Muscle layer of duodenum (tissue), 2 donors: ENCODE measurements at regions not wholly inside any gene's neighbourhood (a gene's known extent, or its start where the extent isn't known, plus 50 kb on each side); places are given as distances from the start of the nearest gene placed in this dataset.

ENCODE experiments used
- H3K27ac ChIP-seq: one replicate; pipeline ENCODE4 v1.7.0; 2013; ENCODE audit warnings: mild to moderate bottlenecking, low read length
- H3K27me3 ChIP-seq: one replicate; pipeline ENCODE4 v1.7.0; 2013; ENCODE audit warnings: low read depth, mild to moderate bottlenecking, control low read depth, low read length
- H3K36me3 ChIP-seq, 2 donors: one replicate each; pipeline ENCODE4 v1.7.0; 2013; ENCODE audit warnings: low read length in 2 of 2, control low read depth in 1 of 2, mild to moderate bottlenecking in 1 of 2; ENCODE audit not compliant: insufficient read depth in 2 of 2, control insufficient read depth in 1 of 2
- H3K4me1 ChIP-seq, 2 donors: one replicate each; pipeline ENCODE4 v1.7.0; 2013; ENCODE audit warnings: low read length in 2 of 2, mild to moderate bottlenecking in 2 of 2, control low read depth in 1 of 2, moderate library complexity in 1 of 2; ENCODE audit not compliant: insufficient read depth in 2 of 2, control insufficient read depth in 1 of 2
- H3K4me3 ChIP-seq, 2 donors: one replicate each; pipeline ENCODE4 v1.7.0; 2013; ENCODE audit warnings: low read length in 2 of 2, low read depth in 1 of 2, mild to moderate bottlenecking in 1 of 2
- H3K9me3 ChIP-seq, 2 donors: one replicate each; pipeline ENCODE4 v1.7.0; 2013; ENCODE audit warnings: low read length in 2 of 2, control low read depth in 1 of 2, mild to moderate bottlenecking in 1 of 2; ENCODE audit not compliant: control insufficient read depth in 1 of 2
- donor health status: healthy.

DNA sequence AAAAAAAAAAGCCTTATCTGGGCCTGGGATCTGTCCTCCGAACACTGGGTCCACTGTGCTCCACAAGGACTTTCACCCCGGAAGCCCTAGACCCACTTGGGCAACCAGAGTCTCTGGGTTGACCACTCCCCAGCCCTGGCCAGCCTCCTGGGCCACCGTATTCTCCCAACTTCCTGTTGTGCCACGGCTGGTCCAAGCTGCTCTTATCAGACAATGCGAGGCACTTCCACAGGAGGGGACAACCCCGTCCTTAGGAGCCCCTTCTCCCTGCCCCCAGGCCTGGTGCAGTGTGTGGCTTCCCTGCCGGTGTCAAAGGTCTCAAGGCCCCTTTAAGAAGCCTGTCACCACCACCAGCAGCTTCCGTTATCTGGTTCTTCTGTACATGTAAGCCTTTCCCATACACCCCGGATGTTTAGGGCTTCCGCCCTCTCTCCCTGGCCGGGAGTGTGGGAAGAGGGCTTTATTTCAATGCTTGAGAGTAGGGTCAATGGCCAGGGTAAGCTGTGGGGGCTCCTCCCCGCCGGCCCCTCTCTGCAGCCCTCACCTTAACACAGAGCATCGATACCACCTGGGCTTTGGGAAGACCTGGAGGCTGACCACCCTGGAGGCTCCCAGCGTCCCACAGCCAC, 313.0 kb downstream of the SEC14L1 start:
- Histone ChIP-seq H3K9me3 (no peaks in the 10 kb centered on the region), H3K4me1 (peaks cover 35 to 50% of the 10 kb centered on the region in 2 donors), H3K27me3 (no peaks in the 10 kb centered on the region), H3K27ac (peak overlapping the region; percentile 71), H3K4me3 (peak overlapping the region in 1 of 2 donors; percentile 11), H3K36me3 (no peaks in the 10 kb centered on the region)

DNA sequence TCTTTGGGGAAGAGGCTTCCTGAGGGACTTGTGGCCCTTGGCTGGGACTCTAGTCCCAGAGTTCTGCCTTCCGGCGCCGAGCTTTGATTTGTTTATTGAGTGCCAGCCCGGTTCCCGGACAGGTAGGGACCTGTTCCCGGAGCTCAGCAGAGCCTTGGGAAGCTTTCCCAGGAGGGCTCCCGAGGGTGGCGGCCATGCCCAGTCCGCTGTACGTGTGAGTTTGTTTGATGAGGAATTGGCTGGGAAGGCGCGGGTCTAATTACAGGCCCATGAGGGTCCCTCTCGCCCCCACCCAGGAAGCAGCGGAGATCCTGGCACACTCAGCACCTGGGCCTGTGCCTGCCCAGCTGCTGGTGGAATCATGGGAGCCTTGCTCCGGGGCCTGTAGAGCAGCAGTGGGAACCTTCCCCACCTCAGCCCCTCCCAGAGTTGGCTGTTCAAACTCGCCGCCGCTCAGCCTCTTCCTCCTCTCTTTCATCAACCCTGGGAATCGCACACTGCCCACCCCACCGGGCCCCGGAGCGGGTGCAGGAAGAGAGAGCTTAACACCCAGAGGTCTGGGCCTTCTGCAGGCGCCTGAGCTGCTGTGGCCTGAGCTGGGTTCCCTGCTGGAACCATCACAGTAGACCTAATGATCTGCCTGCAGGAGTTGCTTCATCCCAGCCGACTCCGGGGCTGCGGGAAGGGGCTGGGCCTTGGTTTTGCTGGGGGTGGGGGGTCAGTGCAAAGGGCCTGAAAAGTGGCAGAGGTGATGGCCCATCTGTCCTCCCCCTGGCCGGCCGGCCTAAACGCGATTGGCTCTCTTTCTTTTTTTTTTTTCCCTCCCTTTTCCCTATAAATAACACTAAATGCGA, 313.7 kb downstream of the SEC14L1 start:
- Histone ChIP-seq H3K27ac (peak overlapping the region; percentile 71), H3K36me3 (no peaks in the 10 kb centered on the region), H3K9me3 (no peaks in the 10 kb centered on the region), H3K27me3 (no peaks in the 10 kb centered on the region), H3K4me1 (peaks cover 31 to 43% of the 10 kb centered on the region in 2 donors), H3K4me3 (peak overlapping the region in 1 of 2 donors; percentile 26)

DNA sequence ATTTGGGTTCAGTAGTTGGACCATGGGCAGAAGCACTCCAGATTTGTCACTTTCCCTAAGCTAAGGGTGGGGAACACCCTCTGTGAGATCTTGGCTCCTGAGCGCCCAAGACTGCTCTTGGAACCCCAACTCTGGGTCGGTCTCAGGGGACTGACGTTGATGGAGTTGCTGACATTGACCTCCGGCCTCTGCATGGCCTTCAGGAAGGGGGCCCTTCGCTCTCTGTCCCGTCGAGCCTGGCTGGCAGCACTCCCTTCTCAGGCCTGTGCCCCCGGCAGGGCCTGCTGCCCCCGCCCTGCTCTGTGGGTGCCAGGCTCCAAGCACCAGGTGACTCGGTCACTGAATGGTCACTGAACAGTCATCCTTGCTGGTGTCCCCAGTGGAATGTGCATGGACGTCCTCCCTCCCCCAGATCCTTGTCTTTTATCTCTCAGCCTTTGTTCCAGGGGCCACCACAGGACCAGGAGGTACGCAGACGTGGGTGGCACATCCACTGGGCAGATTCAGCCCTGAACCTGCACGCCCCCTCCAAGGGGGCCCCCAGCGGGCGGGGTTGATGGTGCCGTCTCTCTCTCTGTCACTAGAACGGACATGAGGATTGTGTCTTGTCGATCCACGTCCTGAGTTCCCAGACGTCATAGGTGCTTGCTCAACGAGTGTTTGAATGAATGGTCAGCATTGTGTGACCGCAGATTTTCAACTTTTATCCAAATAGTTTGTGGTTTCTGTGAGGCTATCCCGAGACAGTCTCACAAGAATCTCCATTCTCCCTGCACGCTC, 314.5 kb downstream of the SEC14L1 start:
- Histone ChIP-seq H3K27ac (no peak overlapping the region), H3K9me3 (no peaks in the 10 kb centered on the region), H3K4me3 (no peak overlapping the region), H3K27me3 (no peaks in the 10 kb centered on the region), H3K36me3 (no peaks in the 10 kb centered on the region), H3K4me1 (peaks cover 24 to 35% of the 10 kb centered on the region in 2 donors)

DNA sequence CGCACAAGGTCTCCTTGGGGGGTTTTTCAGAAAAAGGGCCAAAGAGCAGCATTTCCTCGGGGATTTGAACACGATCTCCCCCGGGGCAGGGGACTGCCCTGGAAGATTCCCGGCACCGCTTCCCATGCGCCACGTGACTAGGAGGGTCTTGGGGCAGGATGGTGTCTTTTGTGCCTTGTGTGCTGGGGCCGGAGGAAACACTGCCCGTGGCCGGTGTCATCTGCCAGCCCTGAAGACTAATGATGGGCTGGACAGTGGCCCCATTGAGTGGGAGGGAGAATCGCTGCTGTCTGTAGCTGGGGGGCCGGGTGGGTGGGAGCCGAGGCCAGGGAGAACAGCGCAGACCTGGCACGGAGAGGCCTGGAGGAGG, 315.1 kb downstream of the SEC14L1 start:
- Histone ChIP-seq H3K36me3 (no peaks in the 10 kb centered on the region), H3K27me3 (no peaks in the 10 kb centered on the region), H3K4me3 (no peak overlapping the region), H3K27ac (no peak overlapping the region), H3K4me1 (peaks cover 18 to 29% of the 10 kb centered on the region in 2 donors), H3K9me3 (no peaks in the 10 kb centered on the region)

DNA sequence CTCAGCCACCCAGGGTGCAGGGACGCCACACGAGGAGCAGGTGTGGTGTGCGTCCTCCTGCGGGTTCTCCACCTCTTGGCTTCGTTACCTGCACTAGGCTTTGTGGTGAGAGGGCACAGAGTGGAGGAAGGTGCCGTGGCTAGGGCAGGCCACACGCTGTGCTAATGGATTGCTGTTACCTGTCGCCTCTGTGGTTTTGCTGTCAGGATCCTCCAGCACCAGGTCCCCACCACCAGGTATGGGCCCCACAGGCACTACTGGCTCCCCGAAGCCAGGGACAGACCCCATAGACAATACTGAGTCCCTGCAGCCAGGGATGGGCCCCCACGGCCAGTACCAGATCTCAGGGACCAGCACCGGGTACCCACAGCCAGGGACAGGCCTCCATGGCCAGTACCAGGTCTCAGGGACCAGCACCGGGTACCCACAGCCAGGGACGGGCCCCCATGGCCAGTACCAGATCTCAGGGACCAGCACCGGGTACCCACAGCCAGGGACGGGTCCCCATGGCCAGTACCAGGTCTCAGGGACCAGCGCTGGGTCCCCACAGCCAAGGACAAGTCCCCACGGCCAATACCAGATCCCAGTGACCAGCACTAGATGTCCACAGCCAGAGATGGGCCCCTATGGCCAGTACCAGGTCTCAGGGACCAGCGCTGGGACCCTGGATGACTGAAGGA, 315.6 kb downstream of the SEC14L1 start:
- no peaks in the 10 kb centered on the region for H3K27me3 ChIP-seq
- no peak overlapping the region for H3K4me3 ChIP-seq
- H3K4me1 ChIP-seq: peaks cover 19 to 27% of the 10 kb centered on the region in 2 donors
- no peak overlapping the region for H3K27ac ChIP-seq
- no peaks in the 10 kb centered on the region for H3K9me3 ChIP-seq
- no peaks in the 10 kb centered on the region for H3K36me3 ChIP-seq

DNA sequence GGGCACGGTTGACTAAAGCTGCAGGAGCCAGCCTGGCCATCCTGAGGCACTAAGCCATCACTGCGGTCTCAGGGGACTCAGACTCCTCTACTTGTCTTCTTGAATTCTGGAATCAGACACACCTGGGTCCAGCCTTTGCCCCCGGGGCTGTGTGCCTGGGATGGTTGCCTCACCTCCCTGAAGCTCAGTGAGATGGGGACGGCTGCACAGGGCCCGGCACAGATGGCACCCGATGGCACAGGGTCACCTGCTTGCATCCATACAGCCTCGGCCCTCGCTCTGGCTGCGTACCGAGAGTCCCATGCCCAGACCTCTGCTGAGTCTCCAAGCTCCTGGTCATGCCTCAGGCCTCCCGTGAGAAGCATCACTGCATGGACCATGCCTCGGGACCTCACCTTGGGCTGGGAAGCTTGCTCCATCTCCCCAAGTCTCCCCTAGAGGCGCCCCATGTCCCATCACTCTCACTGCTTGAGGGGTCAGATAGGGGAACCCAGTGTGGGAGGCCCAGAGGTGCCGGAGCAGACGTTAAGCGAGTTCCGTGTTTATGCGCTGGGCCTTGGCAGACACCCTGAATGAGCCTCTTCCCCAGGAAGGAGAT, 316.3 kb downstream of the SEC14L1 start:
- H3K4me1 ChIP-seq: peaks cover 24 to 30% of the 10 kb centered on the region in 2 donors
- H3K27ac ChIP-seq: peak overlapping the region; percentile 31
- no peaks in the 10 kb centered on the region for H3K9me3 ChIP-seq
- H3K36me3 ChIP-seq: no peaks in the 10 kb centered on the region
- no peak overlapping the region for H3K4me3 ChIP-seq
- H3K27me3 ChIP-seq: no peaks in the 10 kb centered on the region

DNA sequence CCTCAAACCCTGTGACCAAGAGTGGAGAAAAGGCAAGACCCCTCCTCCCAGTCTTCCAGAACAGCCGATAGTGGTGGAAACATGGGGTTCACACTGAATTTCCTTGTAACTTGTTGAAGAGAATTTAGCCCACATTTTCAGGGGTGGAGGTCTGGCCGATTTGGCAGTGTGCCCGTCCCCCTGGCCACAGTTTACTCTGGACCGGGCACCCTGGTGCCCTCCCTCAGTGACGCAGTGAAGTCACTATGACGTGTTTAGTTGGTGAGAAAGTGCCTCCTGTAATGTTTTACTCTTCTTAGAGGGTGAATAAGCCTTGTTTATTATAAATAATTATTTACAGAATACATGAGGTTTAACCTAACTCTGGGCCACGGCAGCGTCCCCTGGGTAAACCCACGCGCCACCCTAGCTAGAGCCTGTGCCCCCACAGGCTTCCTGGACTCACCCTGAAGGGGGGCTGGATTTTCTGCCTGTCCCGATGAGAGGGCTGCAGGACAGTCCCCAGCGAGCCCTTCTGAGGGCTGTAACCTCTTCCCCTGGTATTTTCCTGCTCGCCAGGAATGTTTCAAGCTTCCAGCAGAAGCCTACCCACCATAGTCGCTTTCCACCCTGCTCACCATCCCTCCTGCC, 316.9 kb downstream of the SEC14L1 start:
- H3K36me3 ChIP-seq: no peaks in the 10 kb centered on the region
- no peak overlapping the region for H3K4me3 ChIP-seq
- peak overlapping the region; percentile 31 for H3K27ac ChIP-seq
- no peaks in the 10 kb centered on the region for H3K27me3 ChIP-seq
- peaks cover 18 to 27% of the 10 kb centered on the region in 2 donors for H3K4me1 ChIP-seq
- H3K9me3 ChIP-seq: no peaks in the 10 kb centered on the region

DNA sequence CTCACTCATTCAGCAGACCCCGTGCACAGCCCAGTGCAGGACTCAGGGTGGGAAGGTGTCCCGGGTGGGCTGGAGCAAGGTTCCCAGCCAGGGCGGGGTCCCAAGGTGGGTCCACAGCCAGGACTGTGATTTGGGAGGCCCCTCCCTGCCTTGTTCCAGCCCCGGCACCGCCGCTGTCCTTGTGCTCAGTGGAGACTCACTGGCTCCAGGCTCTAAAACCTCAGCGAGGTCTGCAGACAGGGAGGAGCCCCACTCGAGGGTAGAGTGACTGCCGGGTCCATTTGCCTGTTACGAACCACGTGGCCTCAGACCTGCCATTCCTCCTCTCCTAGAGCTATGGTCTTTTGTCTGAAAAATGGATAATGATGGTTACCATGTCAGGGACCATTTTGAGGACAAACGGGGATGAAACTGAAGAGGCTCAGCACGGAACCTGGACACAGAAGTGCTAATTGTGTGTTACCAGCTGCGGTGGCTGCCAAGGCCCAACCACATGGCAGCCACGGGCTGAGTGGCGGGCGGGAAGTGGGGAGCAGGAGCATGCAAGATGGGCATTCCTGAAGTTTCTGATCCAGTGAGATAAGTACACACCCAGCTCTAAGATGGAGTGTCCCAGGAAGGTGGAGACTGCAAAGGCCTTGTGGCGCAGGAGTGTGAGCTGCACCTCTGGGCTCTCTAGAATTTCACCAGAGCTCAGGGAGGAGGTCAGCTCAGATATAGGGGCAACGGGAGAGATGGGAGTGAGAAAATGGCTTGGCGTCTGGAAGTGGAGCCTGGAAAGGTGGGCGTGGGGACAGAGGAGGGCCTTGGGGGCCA, 317.6 kb downstream of the SEC14L1 start:
- Histone ChIP-seq H3K4me1 (peaks cover 13 to 21% of the 10 kb centered on the region in 2 donors), H3K9me3 (no peaks in the 10 kb centered on the region), H3K36me3 (no peaks in the 10 kb centered on the region), H3K27me3 (no peaks in the 10 kb centered on the region), H3K27ac (no peak overlapping the region), H3K4me3 (no peak overlapping the region)

DNA sequence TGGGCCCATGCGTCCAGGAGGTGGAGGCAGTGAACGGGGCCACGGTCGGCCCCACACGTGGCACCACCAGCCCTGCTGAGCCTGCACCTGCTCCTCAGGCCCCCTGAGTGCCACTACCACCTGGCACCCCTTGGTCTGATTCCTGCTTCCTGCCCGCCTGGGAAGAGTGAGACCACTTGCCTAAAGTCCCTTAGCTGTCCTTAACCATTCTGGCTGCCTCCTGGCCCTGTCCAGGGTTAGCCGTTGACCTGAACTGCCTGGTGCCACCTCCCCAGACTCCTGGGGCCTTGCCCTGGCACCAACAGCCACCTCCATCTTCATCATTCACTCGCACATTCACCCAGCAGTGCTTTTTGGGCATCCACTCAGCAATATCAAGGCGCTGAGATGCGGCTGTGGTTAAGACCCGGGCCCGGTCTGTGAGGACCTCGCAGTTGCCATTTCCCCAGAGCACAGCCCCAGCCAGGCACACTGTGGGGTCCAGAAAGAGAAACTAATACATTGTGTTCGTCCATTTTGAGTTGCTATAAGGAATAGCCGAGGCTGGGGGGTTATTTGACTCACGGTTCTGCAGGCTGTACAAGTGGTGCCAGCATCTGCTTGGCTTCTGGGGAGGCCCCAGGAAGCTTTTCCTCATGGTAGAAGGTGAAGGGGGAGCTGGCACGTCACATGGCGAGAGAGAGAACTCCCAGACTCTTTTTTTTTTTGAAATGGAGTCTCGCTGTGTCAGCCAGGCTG, 318.4 kb downstream of the SEC14L1 start:
- Histone ChIP-seq H3K36me3 (no peaks in the 10 kb centered on the region), H3K27me3 (no peaks in the 10 kb centered on the region), H3K4me3 (no peak overlapping the region), H3K27ac (no peak overlapping the region), H3K4me1 (peaks cover 8 to 15% of the 10 kb centered on the region in 2 donors), H3K9me3 (no peaks in the 10 kb centered on the region)
